RWPE1 (cell line): ENCODE measurements at regions not wholly inside any gene's neighbourhood (a gene's known extent, or its start where the extent isn't known, plus 50 kb on each side); places are given as distances from the start of the nearest gene placed in this dataset.

Source experiments
- CTCF ChIA-PET: fragments of 350-600 bp; sonication (Branson Sonifier 250); formaldehyde crosslinking; extraction: SDS; loops from one replicate; lab custom pipeline; 2021; lab: Yijun Ruan, JAX
- POLR2A ChIA-PET: fragments of 400-600 bp; formaldehyde crosslinking; extraction: SDS; loops from one replicate; lab custom pipeline; 2020; ENCODE audit warnings: antibody characterized with exemption; ENCODE audit not compliant: low non-redundant PET; lab: Yijun Ruan, JAX
- DNase-seq: peaks from one replicate; pipeline ENCODE4 v3.0.0; 2012; ENCODE audit warnings: low spot score
- H3K27ac ChIP-seq: fragments of 450-650 bp; 2 replicates; pipeline ENCODE4 v1.5.1; 2017
- TF ChIP-seq, protein P1 (sequence below): fragments of 450-650 bp; conservative IDR thresholded peaks from 2 replicates; pipeline ENCODE4 v1.5.1; 2017; ENCODE audit warnings: low read depth, mild to moderate bottlenecking

GRCh38 chr10:129018511-129018910, 448.5 kb upstream of the MGMT start:
- H3K27ac ChIP-seq: no peak overlapping the region
- DNase-seq: no peak
- ChIA-PET POLR2A (no interaction called here), CTCF (no interaction called here)
- TF ChIP-seq, protein P1, sequence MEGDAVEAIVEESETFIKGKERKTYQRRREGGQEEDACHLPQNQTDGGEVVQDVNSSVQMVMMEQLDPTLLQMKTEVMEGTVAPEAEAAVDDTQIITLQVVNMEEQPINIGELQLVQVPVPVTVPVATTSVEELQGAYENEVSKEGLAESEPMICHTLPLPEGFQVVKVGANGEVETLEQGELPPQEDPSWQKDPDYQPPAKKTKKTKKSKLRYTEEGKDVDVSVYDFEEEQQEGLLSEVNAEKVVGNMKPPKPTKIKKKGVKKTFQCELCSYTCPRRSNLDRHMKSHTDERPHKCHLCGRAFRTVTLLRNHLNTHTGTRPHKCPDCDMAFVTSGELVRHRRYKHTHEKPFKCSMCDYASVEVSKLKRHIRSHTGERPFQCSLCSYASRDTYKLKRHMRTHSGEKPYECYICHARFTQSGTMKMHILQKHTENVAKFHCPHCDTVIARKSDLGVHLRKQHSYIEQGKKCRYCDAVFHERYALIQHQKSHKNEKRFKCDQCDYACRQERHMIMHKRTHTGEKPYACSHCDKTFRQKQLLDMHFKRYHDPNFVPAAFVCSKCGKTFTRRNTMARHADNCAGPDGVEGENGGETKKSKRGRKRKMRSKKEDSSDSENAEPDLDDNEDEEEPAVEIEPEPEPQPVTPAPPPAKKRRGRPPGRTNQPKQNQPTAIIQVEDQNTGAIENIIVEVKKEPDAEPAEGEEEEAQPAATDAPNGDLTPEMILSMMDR: no peak

- ChIA-PET CTCF (interaction anchor here (1.9 kb wide), 1 partner anchor 11 kb away, joined by 7 read pairs; no protein-coding TSS in a partner anchor), POLR2A (no interaction called here)
- TF ChIP-seq, protein P1: no peak
- no peak for DNase-seq
- H3K27ac ChIP-seq: no peak overlapping the region
These were observed 446.2 kb upstream of the MGMT start for GRCh38 chr10:129020651-129021330.

DNA sequence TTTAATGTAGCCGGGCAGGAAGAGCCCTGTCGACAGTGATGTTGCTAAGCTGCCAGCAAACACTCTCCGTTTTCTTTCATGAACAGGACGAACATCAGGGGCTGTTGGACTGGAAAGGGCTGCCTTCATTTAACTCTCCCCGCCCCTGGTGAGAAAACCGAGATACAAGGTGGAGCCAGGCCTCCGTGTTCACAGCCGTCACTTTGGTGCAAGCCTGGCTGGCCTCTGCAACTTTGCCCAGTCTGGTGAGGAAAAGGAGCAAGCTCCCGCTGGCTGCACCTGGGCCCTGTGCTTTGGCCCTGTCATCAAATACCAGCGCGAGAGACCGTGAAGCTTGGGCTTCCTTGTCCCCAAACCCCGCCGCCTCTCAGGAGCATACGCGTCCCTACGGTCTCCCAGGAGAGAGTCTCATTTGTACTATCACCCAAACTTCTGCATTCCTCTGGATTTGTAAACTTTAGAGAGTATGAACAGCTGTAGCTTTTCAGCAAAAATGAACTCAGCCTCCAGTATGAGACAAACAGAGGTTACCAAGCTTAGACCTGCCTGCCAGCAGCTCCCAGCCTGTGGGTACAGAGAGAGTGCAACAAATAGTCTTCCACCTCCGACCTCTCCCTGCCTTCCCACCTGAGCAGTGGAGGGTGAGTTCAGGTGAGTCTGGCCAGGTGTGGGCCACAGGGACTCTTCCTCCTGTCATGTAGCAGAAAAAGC, 445.3 kb upstream of the MGMT start:
- CTCF ChIA-PET: interaction anchor here (1.9 kb wide), 1 partner anchor 10 kb away, joined by 7 read pairs; no protein-coding TSS in a partner anchor
- TF ChIP-seq, protein P1: no peak
- H3K27ac ChIP-seq: no peak overlapping the region
- no peak for DNase-seq
- POLR2A ChIA-PET: no interaction called here

DNA sequence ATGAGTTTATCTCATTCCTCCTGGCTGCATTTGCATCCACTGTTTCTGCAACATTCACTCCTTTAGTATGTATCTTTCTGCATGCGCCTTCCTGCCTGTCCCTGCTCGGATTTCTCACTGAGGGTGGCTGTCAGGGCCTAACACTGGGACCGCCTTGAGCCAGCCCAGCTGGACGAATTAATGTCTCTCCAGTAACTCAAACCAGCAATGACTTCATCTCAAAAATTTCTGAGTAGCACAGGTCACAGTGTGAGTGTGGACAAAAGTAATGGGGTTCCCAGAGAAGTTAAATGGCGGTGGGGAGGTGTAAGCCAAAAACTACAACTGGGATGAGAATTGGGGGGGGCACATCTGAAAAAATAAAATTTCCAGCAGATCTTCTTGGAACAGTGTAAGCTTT, 444.0 kb upstream of the MGMT start:
- H3K27ac ChIP-seq: no peak overlapping the region
- TF ChIP-seq, protein P1: no peak
- no peak for DNase-seq
- POLR2A ChIA-PET: no interaction called here
- CTCF ChIA-PET: no interaction called here

GRCh38 chr10:129024046-129024445, 443.0 kb upstream of the MGMT start:
- CTCF ChIA-PET: interaction anchor here (0.7 kb wide), 2 partner anchors 56 to 762 kb away, joined by 3 to 6 read pairs; no protein-coding TSS in a partner anchor
- POLR2A ChIA-PET: no interaction called here
- no peak for DNase-seq

DNA sequence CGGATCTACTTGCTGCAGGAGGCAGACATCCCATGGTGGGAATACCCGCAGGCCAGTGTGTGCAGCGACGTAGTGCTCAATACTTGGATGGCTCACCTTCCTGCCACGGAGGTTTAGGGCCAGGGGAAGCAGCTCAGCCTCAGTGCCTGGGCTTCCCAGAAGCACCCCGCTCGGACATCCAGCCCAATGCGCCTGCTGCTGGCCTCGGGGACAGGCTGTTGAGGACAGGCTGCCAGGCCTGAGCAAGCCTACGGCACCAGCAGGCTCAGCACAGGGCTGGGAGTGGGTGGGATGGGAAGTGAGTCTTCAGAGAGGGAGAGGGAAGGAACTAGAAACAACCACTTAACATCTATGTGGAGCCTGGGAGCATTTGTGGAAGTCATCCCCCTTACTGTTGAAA, 441.3 kb upstream of the MGMT start:
- ChIA-PET CTCF (no interaction called here), POLR2A (no interaction called here)
- TF ChIP-seq, protein P1: no peak
- H3K27ac ChIP-seq: no peak overlapping the region
- DNase-seq: no peak

More at GRCh38 chr10:129024046-129024445, 443.0 kb upstream of the MGMT start:
- no peak overlapping the region for H3K27ac ChIP-seq
- TF ChIP-seq, protein P1: no peak
